Nephron progenitor cell (in vitro differentiated cells): ENCODE measurements at regions not wholly inside any gene's neighbourhood (a gene's known extent, or its start where the extent isn't known, plus 50 kb on each side); places are given as distances from the start of the nearest gene placed in this dataset.
A peak's percentile ranks its signal among the peaks of the same experiment; 100 is the strongest.

Source experiments
- DNase-seq: peaks from one replicate; pipeline ENCODE4 v3.0.0; 2021
- H3K27ac Mint-ChIP-seq: 2 replicates; pipeline ENCODE4 v1.8.0; 2021; ENCODE audit warnings: mild to moderate bottlenecking, moderate library complexity, mixed read lengths
- H3K27me3 Mint-ChIP-seq: 2 replicates; pipeline ENCODE4 v1.8.0; 2021; ENCODE audit warnings: mild to moderate bottlenecking, low read depth, mixed read lengths; ENCODE audit not compliant: poor library complexity
- H3K36me3 Mint-ChIP-seq: 2 replicates; pipeline ENCODE4 v1.8.0; 2021; ENCODE audit warnings: low read depth, mixed read lengths
- H3K4me1 Mint-ChIP-seq: 2 replicates; pipeline ENCODE4 v1.8.0; 2021; ENCODE audit warnings: mixed read lengths
- H3K4me3 Mint-ChIP-seq: 2 replicates; pipeline ENCODE4 v1.8.0; 2021; ENCODE audit warnings: mild to moderate bottlenecking, moderate library complexity, mixed read lengths
- H3K9me3 Mint-ChIP-seq: 2 replicates; pipeline ENCODE4 v1.8.0; 2021; ENCODE audit warnings: mild to moderate bottlenecking, moderate library complexity, mixed read lengths
- CTCF ChIP-seq: fragments of 200-600 bp; sonication (generic); IDR thresholded peaks from 2 replicates; pipeline ENCODE4 v1.5.0; 2021; ENCODE audit warnings: antibody characterized with exemption

DNA sequence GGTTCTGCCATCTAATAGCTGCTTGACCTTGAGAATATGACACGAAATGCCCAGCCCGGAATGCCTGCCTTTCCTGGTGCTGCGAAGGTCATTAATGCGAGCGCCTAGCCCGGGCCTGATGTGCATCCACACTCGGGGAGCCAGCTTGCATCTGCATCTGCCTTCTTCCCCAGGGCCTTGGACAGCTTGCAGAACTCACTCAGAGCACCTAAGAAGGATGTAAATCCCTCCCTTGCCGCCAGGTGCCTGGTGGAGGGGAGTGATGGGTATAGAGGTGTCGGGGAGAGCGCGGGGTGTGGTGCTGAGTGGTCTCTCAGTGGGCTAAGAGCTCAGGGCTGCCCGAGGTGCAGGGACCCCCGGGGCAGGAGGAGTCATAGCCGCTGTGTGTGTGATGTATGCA lies 127.2 kb downstream of the MRPL36 start:
- Mint-ChIP-seq H3K27me3 (peaks cover 65% of the 10 kb centered on the region), H3K4me1 (peaks cover 18% of the 10 kb centered on the region), H3K27ac (no peak overlapping the region), H3K4me3 (no peak overlapping the region), H3K9me3 (peaks cover 20% of the 10 kb centered on the region), H3K36me3 (no peaks in the 10 kb centered on the region)
- no peak for DNase-seq
- TF ChIP-seq CTCF, result no peak

GRCh38 chr5:1671351-1671750 lies 128.3 kb downstream of the MRPL36 start:
- peaks cover 14% of the 10 kb centered on the region for H3K9me3 Mint-ChIP-seq
- H3K4me3 Mint-ChIP-seq, result no peak overlapping the region
- DNase-seq, result no peak
- H3K4me1 Mint-ChIP-seq, result peaks cover 18% of the 10 kb centered on the region
- peaks cover 66% of the 10 kb centered on the region for H3K27me3 Mint-ChIP-seq
- no peaks in the 10 kb centered on the region for H3K36me3 Mint-ChIP-seq
- H3K27ac Mint-ChIP-seq, result no peak overlapping the region
- TF ChIP-seq CTCF, result no peak

DNA sequence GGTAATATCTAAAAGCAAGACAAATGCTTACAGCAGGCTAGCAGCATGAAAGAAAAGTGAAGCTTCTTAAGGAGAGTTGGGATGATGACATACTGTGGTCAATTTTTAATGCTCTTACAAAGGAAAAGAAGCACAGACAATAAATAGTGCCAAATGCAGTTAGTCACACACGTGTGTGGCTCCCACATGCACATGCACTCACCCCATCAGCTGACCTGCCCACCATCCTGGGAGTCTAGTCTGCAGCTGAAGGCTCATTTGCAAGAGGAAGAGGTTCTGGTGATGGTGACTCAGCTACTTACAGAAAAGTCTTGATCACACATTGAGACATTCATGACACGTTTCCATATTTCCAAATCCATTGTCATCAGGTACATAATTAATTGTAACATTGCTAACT lies 129.3 kb downstream of the MRPL36 start:
- peaks cover 18% of the 10 kb centered on the region for H3K4me1 Mint-ChIP-seq
- no peak for TF ChIP-seq CTCF
- no peaks in the 10 kb centered on the region for H3K36me3 Mint-ChIP-seq
- no peak overlapping the region for H3K27ac Mint-ChIP-seq
- H3K27me3 Mint-ChIP-seq, result peaks cover 75% of the 10 kb centered on the region
- H3K4me3 Mint-ChIP-seq, result no peak overlapping the region
- H3K9me3 Mint-ChIP-seq, result peaks cover 10% of the 10 kb centered on the region
- no peak for DNase-seq

GRCh38 chr5:1669276-1670155 lies 130.1 kb downstream of the MRPL36 start:
- peaks cover 81% of the 10 kb centered on the region for H3K27me3 Mint-ChIP-seq
- no peak for TF ChIP-seq CTCF
- no peak overlapping the region for H3K27ac Mint-ChIP-seq
- DNase-seq, result no peak
- no peaks in the 10 kb centered on the region for H3K36me3 Mint-ChIP-seq
- peak overlapping the region; percentile 27 for H3K4me3 Mint-ChIP-seq
- H3K9me3 Mint-ChIP-seq, result peaks cover 7% of the 10 kb centered on the region
- peaks cover 18% of the 10 kb centered on the region for H3K4me1 Mint-ChIP-seq

GRCh38 chr5:1668141-1668721 lies 131.4 kb downstream of the MRPL36 start:
- Mint-ChIP-seq H3K4me3 (peak overlapping the region; percentile 68), H3K9me3 (peaks cover 7% of the 10 kb centered on the region), H3K27me3 (peaks cover 78% of the 10 kb centered on the region), H3K27ac (no peak overlapping the region), H3K36me3 (no peaks in the 10 kb centered on the region), H3K4me1 (peaks cover 16% of the 10 kb centered on the region)
- no peak for TF ChIP-seq CTCF
- no peak for DNase-seq
